ENCODE measurements at regions not wholly inside any gene's neighbourhood (a gene's known extent, or its start where the extent isn't known, plus 50 kb on each side); places are given as distances from the start of the nearest gene placed in this dataset.

DNA sequence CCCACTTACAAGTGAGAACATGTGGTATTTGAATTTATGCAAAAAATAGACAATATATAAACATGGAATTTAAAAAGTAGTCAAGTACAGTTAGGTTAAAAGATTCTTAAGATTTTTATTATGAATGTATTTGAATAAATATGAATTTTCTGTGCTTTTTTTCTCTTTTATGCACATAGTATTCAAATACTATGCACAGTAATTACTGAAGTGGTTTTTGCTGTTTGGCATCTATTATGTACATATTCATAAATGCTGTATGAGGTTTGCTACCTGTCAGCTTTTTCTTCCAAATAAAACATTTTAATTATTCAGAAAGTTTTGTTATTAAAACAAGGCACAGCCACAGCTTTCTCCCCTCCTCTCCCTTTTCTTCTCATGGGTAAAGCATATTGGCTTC lies 1272.7 kb downstream of the NSUN3 start:
- Histone ChIP-seq H2BK120ac (replicated peaks; ENCODE audit: low read depth, low read length) (no peak overlapping the region), H2BK5ac (ENCODE audit: low read depth, low read length) (no peak overlapping the region), H3K4me1 (replicated peaks in 1 of 4; ENCODE audit: control insufficient read depth in 3 of 4, insufficient read depth in 4 of 4, low read length in 3 of 4) (0 out of 7 replicates have a peak, but pooled peaks cover 0 to 2% (median 0%) of the 10 kb centered on the region in 4 experiments), H4K5ac (ENCODE audit: insufficient read length, low read depth, low read length) (no peak overlapping the region), H3K14ac (ENCODE audit: insufficient read length) (no peak overlapping the region), H2BK15ac (ENCODE audit: low read length) (no peak overlapping the region), H3K79me2 (ENCODE audit: control insufficient read depth in 1 of 2, insufficient read depth in 2 of 2, low read length in 2 of 2) (no peaks in the 10 kb centered on the region), H2BK12ac (ENCODE audit: low read depth, low read length) (no peak overlapping the region), H4K8ac (ENCODE audit: extremely low read depth, insufficient read depth, low read length) (no peak overlapping the region), H3K23me2 (ENCODE audit: low read depth, low read length) (no peaks in the 10 kb centered on the region), H2AK5ac (ENCODE audit: low read depth, low read length) (no peak overlapping the region), H3K4me3 (ENCODE audit: extremely low read depth in 1 of 4, insufficient read depth in 2 of 4, low read depth in 3 of 4, low read length in 4 of 4) (no peak overlapping the region), H4K91ac (replicated peaks; ENCODE audit: insufficient read length, low read length) (no peak overlapping the region), H3K9ac (replicated peaks in 1 of 4; ENCODE audit: extremely low read depth in 1 of 4, low read depth in 3 of 4, low read length in 3 of 4) (no peak overlapping the region), H3K4me2 (ENCODE audit: insufficient read depth in 1 of 2, low read depth in 2 of 2, low read length in 2 of 2) (no peak overlapping the region), H3K9me3 (ENCODE audit: insufficient read depth in 2 of 2, low read depth in 1 of 2, low read length in 1 of 2) (no peaks in the 10 kb centered on the region; a peak in 1 of 4 replicates), H3K56ac (replicated peaks; ENCODE audit: insufficient read length, low read depth, low read length) (no peak overlapping the region), H2AFZ (ENCODE audit: low read length) (no peak overlapping the region), H3K27ac (ENCODE audit: low read depth, low read length) (no peak overlapping the region), H3K36me3 (ENCODE audit: control insufficient read depth in 2 of 4, insufficient read depth in 4 of 4, low read length in 3 of 4) (no peaks in the 10 kb centered on the region), H3K27me3 (replicated peaks in 1 of 4; ENCODE audit: control insufficient read depth in 3 of 4, extremely low read depth in 1 of 4, insufficient read depth in 3 of 4, low read length in 3 of 4) (no peaks in the 10 kb centered on the region), H3K79me1 (ENCODE audit: low read depth, low read length) (no peaks in the 10 kb centered on the region), H4K20me1 (replicated peaks in 1 of 2; ENCODE audit: control insufficient read depth in 1 of 2, insufficient read depth in 2 of 2, low read length in 2 of 2) (no peaks in the 10 kb centered on the region), H3K23ac (ENCODE audit: insufficient read length) (no peak overlapping the region), H3K4ac (replicated peaks; ENCODE audit: insufficient read length, low read depth, low read length) (no peak overlapping the region), H3K18ac (ENCODE audit: extremely low read depth, low read length) (no peak overlapping the region), H2BK20ac (ENCODE audit: low read length) (no peak overlapping the region)
- FAIRE-seq, result no peak
- no peak for TF ChIP-seq NRF1 (IDR thresholded peaks at IDR 0.05; ENCODE audit: low read depth, low read length)
- no peak for TF ChIP-seq SIX5 (IDR thresholded peaks at IDR 0.05; ENCODE audit: low read depth, low read length)
- no peak for TF ChIP-seq USF2 (IDR thresholded peaks at IDR 0.05; ENCODE audit: low read length)
- TF ChIP-seq SIRT6 (IDR thresholded peaks at IDR 0.05; ENCODE audit: low read length), result no peak
- TF ChIP-seq MAFK (IDR thresholded peaks at IDR 0.05; ENCODE audit: low read depth, low read length), result no peak
- ChIA-PET CTCF (ENCODE audit: partially characterized antibody) (no interaction called here), POLR2A (ENCODE audit: partially characterized antibody) (no interaction called here)
- no peak for DNase-seq (ENCODE audit: low read depth in 1 of 2, low spot score in 2 of 2)

Data from H1 (cell line).